ENCODE measurements at regions not wholly inside any gene's neighbourhood (a gene's known extent, or its start where the extent isn't known, plus 50 kb on each side); places are given as distances from the start of the nearest gene placed in this dataset.

GRCh38 chr12:17278946-17279345, 673.0 kb upstream of the LMO3 start:
- TF ChIP-seq, protein P1, sequence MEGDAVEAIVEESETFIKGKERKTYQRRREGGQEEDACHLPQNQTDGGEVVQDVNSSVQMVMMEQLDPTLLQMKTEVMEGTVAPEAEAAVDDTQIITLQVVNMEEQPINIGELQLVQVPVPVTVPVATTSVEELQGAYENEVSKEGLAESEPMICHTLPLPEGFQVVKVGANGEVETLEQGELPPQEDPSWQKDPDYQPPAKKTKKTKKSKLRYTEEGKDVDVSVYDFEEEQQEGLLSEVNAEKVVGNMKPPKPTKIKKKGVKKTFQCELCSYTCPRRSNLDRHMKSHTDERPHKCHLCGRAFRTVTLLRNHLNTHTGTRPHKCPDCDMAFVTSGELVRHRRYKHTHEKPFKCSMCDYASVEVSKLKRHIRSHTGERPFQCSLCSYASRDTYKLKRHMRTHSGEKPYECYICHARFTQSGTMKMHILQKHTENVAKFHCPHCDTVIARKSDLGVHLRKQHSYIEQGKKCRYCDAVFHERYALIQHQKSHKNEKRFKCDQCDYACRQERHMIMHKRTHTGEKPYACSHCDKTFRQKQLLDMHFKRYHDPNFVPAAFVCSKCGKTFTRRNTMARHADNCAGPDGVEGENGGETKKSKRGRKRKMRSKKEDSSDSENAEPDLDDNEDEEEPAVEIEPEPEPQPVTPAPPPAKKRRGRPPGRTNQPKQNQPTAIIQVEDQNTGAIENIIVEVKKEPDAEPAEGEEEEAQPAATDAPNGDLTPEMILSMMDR (IDR thresholded peaks at IDR 0.05): no peak
- TF ChIP-seq POLR2A (IDR thresholded peaks at IDR 0.05): no peak

Measured in Peyer's patch (tissue), 4 donors.